ENCODE measurements at regions not wholly inside any gene's neighbourhood (a gene's known extent, or its start where the extent isn't known, plus 50 kb on each side); places are given as distances from the start of the nearest gene placed in this dataset.

GRCh38 chr6:938916-939315, 246.0 kb upstream of the EXOC2 start:
- TF ChIP-seq ZNF768 (tag by site-specific recombination; IDR thresholded peaks at IDR 0.05), result no peak
- no peak for TF ChIP-seq ELK4 (IDR thresholded peaks at IDR 0.05; ENCODE audit: borderline replicate concordance, low read depth, low read length)
